DMS153 (cell line): ENCODE measurements at regions not wholly inside any gene's neighbourhood (a gene's known extent, or its start where the extent isn't known, plus 50 kb on each side); places are given as distances from the start of the nearest gene placed in this dataset.

Experiments used
- DNase-seq: peaks from one replicate; lab custom pipeline; 2025; lab: John Stamatoyannopoulos, UW

GRCh38 chr5:54676481-54677340 is 159.2 kb downstream of the SNX18 start:
- DNase-seq = no peak

GRCh38 chr5:54673523-54674225 is 156.1 kb downstream of the SNX18 start:
- DNase-seq = no peak

- DNase-seq = no peak
Observed at GRCh38 chr5:54672871-54673270, 155.3 kb downstream of the SNX18 start.

GRCh38 chr5:54671681-54672080 is 154.1 kb downstream of the SNX18 start:
- no peak for DNase-seq

GRCh38 chr5:54671111-54671531 is 153.6 kb downstream of the SNX18 start:
- DNase-seq = no peak

GRCh38 chr5:54670281-54670680 is 152.7 kb downstream of the SNX18 start:
- no peak for DNase-seq

GRCh38 chr5:54669845-54670244 is 152.3 kb downstream of the SNX18 start:
- no peak for DNase-seq

GRCh38 chr5:54669285-54669684 is 151.7 kb downstream of the SNX18 start:
- no peak for DNase-seq

- no peak for DNase-seq
Observed at GRCh38 chr5:54668096-54668495, 150.5 kb downstream of the SNX18 start.

GRCh38 chr5:54667136-54667535 is 149.6 kb downstream of the SNX18 start:
- no peak for DNase-seq

GRCh38 chr5:54663866-54664265 is 146.3 kb downstream of the SNX18 start:
- no peak for DNase-seq

GRCh38 chr5:54661111-54661510 is 143.6 kb downstream of the SNX18 start:
- no peak for DNase-seq

- no peak for DNase-seq
Observed at GRCh38 chr5:54659700-54660131, 142.2 kb downstream of the SNX18 start.

GRCh38 chr5:54658010-54658409 is 140.5 kb downstream of the SNX18 start:
- no peak for DNase-seq

GRCh38 chr5:54656261-54656728 is 138.7 kb downstream of the SNX18 start:
- DNase-seq = no peak

- no peak for DNase-seq
Observed at GRCh38 chr5:54655761-54656160, 138.2 kb downstream of the SNX18 start.

GRCh38 chr5:54655266-54655665 is 137.7 kb downstream of the SNX18 start:
- no peak for DNase-seq

- no peak for DNase-seq
Observed at GRCh38 chr5:54653956-54654614, 136.5 kb downstream of the SNX18 start.

GRCh38 chr5:54651482-54652076 is 134.0 kb downstream of the SNX18 start:
- DNase-seq = peak; percentile 61

- DNase-seq = no peak
Observed at GRCh38 chr5:54649041-54649504, 131.5 kb downstream of the SNX18 start.

- DNase-seq = peak; percentile 42
Observed at GRCh38 chr5:54646356-54647101, 129.0 kb downstream of the SNX18 start.
